ENCODE measurements at regions not wholly inside any gene's neighbourhood (a gene's known extent, or its start where the extent isn't known, plus 50 kb on each side); places are given as distances from the start of the nearest gene placed in this dataset.
"Not testable (repeated sequence)": the region's sequence is repeated elsewhere in the genome, so short reads cannot be mapped to it uniquely, and the experiment has no call there.

GRCh38 chr17:59494757-59495368 lies 70.5 kb upstream of the DHX40 start:
- Histone ChIP-seq H3K4me1 (no peaks in the 10 kb centered on the region), H3K27me3 (no peaks in the 10 kb centered on the region), H3K36me3 (no peaks in the 10 kb centered on the region), H3K9me3 (no peaks in the 10 kb centered on the region), H3K4me3 (no peak overlapping the region), H3K27ac (no peak overlapping the region)
- 76% methylated on average over 12 of the region's 12 CpGs for WGBS (ENCODE audit: insufficient coverage, low coverage, low lambda C conversion rate, missing lambda C conversion rate)
- TF ChIP-seq CTCF (IDR thresholded peaks at IDR 0.05) (no peak), POLR2A (IDR thresholded peaks at IDR 0.05) (no peak)
- ATAC-seq, result no peak
- no peak for DNase-seq
- intact Hi-C loops (cut with DNase I), result no loop called here

GRCh38 chr17:59496178-59496577 lies 69.2 kb upstream of the DHX40 start:
- no CpG with 5 or more reads among the region's 1 CpG for WGBS (ENCODE audit: insufficient coverage, low coverage, low lambda C conversion rate, missing lambda C conversion rate)
- H3K27ac ChIP-seq, result no peak overlapping the region
- DNase-seq, result no peak
- no peak overlapping the region for H3K4me3 ChIP-seq
- TF ChIP-seq POLR2A (IDR thresholded peaks at IDR 0.05) (no peak), CTCF (IDR thresholded peaks at IDR 0.05) (no peak)
- H3K9me3 ChIP-seq, result no peaks in the 10 kb centered on the region
- H3K27me3 ChIP-seq, result no peaks in the 10 kb centered on the region
- intact Hi-C loops (cut with DNase I), result no loop called here
- no peaks in the 10 kb centered on the region for H3K4me1 ChIP-seq
- no peak for ATAC-seq
- H3K36me3 ChIP-seq, result no peaks in the 10 kb centered on the region

- no peaks in the 10 kb centered on the region for H3K36me3 ChIP-seq
- 81% methylated on average over 4 of the region's 4 CpGs for WGBS (ENCODE audit: insufficient coverage, low coverage, low lambda C conversion rate, missing lambda C conversion rate)
- H3K4me1 ChIP-seq, result no peaks in the 10 kb centered on the region
- intact Hi-C loops (cut with DNase I), result no loop called here
- DNase-seq (no peak), ATAC-seq (no peak)
- no peak overlapping the region for H3K27ac ChIP-seq
- TF ChIP-seq POLR2A (IDR thresholded peaks at IDR 0.05) (no peak), CTCF (IDR thresholded peaks at IDR 0.05) (no peak)
- no peak overlapping the region for H3K4me3 ChIP-seq
- no peaks in the 10 kb centered on the region for H3K27me3 ChIP-seq
- H3K9me3 ChIP-seq, result no peaks in the 10 kb centered on the region
Measured at GRCh38 chr17:59498530-59499307, 66.7 kb upstream of the DHX40 start.

- H3K27ac ChIP-seq; H3K4me1 ChIP-seq; intact Hi-C loops (cut with DNase I); H3K27me3 ChIP-seq; H3K36me3 ChIP-seq; ATAC-seq; H3K4me3 ChIP-seq; H3K9me3 ChIP-seq; DNase-seq: not testable (repeated sequence)
- 100% methylated on average over 8 of the region's 41 CpGs for WGBS (ENCODE audit: insufficient coverage, low coverage, low lambda C conversion rate, missing lambda C conversion rate)
Measured at GRCh38 chr17:59500086-59500655, 65.2 kb upstream of the DHX40 start.

GRCh38 chr17:59501690-59502089 lies 63.7 kb upstream of the DHX40 start:
- no peak for TF ChIP-seq CTCF (IDR thresholded peaks at IDR 0.05)
- TF ChIP-seq POLR2A (IDR thresholded peaks at IDR 0.05), result no peak
- ATAC-seq (no peak), DNase-seq (no peak)
- Histone ChIP-seq H3K27ac (no peak overlapping the region), H3K4me1 (no peaks in the 10 kb centered on the region), H3K27me3 (no peaks in the 10 kb centered on the region), H3K9me3 (no peaks in the 10 kb centered on the region), H3K4me3 (no peak overlapping the region), H3K36me3 (no peaks in the 10 kb centered on the region)
- WGBS (ENCODE audit: insufficient coverage, low coverage, low lambda C conversion rate, missing lambda C conversion rate), result 56% methylated on average over 1 of the region's 1 CpG
- intact Hi-C loops (cut with DNase I), result no loop called here

Data from right lobe of liver (tissue), 6 donors.